ENCODE measurements at regions not wholly inside any gene's neighbourhood (a gene's known extent, or its start where the extent isn't known, plus 50 kb on each side); places are given as distances from the start of the nearest gene placed in this dataset.
"Not testable (repeated sequence)": the region's sequence is repeated elsewhere in the genome, so short reads cannot be mapped to it uniquely, and the experiment has no call there.

DNA sequence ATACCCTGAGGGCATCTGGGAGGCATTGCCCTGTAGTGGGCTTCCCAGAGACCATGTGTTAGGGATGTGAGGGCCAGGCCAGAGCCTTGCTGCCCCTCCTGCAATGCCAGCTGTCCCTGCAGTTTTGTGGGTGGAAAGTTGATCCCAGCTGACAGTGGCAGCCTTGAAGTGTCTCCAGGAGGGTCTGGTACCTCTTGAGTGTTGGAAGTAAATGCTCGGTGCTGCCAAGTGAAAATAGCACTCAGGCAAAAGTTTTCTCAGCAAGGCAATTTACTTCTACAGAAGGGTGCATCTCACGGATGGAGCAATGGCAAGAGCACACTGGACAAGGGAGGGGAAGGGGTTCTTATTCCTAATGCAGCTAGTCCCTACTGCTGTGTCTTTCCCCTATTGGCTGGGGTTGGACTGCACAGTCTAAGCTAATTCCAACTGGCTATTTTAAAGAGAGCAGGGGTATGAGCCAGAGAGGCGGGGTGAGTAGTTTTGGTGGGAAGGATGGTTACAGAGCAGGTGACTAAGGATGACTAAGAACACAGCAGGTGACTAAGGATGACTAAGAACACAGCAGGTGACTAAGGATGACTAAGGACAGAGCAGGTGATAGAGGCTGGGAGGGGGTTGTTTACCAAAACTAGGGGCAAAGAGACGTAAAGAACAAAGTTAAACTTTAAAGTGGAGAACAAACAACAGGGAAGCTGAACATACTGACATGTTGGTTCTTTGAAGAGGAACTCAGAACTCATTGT lies 146.0 kb upstream of the PZP start:
- not testable (repeated sequence) for TF ChIP-seq POLR2AphosphoS5 (IDR thresholded peaks at IDR 0.05)
- TF ChIP-seq, protein P1, sequence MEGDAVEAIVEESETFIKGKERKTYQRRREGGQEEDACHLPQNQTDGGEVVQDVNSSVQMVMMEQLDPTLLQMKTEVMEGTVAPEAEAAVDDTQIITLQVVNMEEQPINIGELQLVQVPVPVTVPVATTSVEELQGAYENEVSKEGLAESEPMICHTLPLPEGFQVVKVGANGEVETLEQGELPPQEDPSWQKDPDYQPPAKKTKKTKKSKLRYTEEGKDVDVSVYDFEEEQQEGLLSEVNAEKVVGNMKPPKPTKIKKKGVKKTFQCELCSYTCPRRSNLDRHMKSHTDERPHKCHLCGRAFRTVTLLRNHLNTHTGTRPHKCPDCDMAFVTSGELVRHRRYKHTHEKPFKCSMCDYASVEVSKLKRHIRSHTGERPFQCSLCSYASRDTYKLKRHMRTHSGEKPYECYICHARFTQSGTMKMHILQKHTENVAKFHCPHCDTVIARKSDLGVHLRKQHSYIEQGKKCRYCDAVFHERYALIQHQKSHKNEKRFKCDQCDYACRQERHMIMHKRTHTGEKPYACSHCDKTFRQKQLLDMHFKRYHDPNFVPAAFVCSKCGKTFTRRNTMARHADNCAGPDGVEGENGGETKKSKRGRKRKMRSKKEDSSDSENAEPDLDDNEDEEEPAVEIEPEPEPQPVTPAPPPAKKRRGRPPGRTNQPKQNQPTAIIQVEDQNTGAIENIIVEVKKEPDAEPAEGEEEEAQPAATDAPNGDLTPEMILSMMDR (IDR thresholded peaks at IDR 0.05; ENCODE audit: poor library complexity, severe bottlenecking), result not testable (repeated sequence)
- TF ChIP-seq, protein P2, sequence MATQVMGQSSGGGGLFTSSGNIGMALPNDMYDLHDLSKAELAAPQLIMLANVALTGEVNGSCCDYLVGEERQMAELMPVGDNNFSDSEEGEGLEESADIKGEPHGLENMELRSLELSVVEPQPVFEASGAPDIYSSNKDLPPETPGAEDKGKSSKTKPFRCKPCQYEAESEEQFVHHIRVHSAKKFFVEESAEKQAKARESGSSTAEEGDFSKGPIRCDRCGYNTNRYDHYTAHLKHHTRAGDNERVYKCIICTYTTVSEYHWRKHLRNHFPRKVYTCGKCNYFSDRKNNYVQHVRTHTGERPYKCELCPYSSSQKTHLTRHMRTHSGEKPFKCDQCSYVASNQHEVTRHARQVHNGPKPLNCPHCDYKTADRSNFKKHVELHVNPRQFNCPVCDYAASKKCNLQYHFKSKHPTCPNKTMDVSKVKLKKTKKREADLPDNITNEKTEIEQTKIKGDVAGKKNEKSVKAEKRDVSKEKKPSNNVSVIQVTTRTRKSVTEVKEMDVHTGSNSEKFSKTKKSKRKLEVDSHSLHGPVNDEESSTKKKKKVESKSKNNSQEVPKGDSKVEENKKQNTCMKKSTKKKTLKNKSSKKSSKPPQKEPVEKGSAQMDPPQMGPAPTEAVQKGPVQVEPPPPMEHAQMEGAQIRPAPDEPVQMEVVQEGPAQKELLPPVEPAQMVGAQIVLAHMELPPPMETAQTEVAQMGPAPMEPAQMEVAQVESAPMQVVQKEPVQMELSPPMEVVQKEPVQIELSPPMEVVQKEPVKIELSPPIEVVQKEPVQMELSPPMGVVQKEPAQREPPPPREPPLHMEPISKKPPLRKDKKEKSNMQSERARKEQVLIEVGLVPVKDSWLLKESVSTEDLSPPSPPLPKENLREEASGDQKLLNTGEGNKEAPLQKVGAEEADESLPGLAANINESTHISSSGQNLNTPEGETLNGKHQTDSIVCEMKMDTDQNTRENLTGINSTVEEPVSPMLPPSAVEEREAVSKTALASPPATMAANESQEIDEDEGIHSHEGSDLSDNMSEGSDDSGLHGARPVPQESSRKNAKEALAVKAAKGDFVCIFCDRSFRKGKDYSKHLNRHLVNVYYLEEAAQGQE (IDR thresholded peaks at IDR 0.05; ENCODE audit: borderline replicate concordance), result not testable (repeated sequence)
